ENCODE measurements at regions not wholly inside any gene's neighbourhood (a gene's known extent, or its start where the extent isn't known, plus 50 kb on each side); places are given as distances from the start of the nearest gene placed in this dataset.

DNA sequence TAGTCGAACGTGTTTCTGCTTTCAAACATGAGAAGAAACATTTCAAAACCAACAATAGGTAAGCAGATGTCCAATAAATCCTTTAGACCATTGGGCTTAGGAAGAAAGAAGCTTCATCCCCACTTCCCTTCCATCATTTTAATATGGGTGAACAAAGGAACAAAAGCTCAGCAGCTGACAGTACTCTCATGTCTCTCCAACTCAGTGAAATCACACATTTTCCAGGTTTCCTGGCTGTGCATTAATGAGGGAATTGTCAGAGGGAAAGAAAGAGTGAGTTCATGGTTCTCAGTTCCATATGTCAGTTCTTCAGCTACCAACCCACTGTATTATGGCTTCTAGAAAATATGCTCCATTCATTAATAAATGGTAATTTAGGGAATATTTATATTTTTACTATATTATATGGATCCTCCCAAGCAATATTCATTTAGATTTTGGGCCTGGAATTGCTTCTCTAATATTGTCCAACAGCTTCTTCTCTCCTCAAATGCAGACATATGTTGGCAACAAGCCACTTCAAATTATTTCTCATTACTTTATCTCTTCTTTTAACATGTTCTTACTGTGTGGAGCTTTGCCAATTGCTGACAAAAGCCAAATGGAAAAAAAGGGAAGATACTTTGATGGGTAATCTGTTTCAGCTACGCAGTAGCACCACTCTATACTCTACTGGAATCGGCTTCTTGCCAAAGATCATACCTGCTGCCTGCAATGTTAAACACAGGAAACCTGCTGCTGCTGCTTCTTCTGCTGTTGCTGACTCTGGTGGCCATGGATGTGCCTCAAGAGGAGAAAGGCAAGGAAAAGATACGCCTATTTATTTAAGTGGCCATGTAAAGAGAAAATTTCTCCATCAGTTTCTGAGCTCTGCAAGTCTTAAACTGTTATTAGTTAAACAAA, 1757.6 kb downstream of the ARAP2 start:
- no peak overlapping the region for H3K56ac ChIP-seq (ENCODE audit: insufficient read length, low read depth, low read length)
- no peak overlapping the region for H3K9ac ChIP-seq (ENCODE audit: extremely low read depth, insufficient read length, low read length)
- H3K23me2 ChIP-seq (ENCODE audit: insufficient read length, low read depth, low read length, poor library complexity, severe bottlenecking), result no peaks in the 10 kb centered on the region
- H3K9me3 ChIP-seq (ENCODE audit: control insufficient read depth, low read depth, low read length), result no peaks in the 10 kb centered on the region
- H3K27me3 ChIP-seq (ENCODE audit: insufficient read depth, low read length), result no peaks in the 10 kb centered on the region
- H4K20me1 ChIP-seq (ENCODE audit: control insufficient read depth, insufficient read depth, insufficient read length), result no peaks in the 10 kb centered on the region
- H3K79me1 ChIP-seq (ENCODE audit: insufficient read depth, low read depth, low read length, poor library complexity, severe bottlenecking), result no peaks in the 10 kb centered on the region
- H2BK15ac ChIP-seq (ENCODE audit: low read depth, low read length), result no peak overlapping the region
- H3K14ac ChIP-seq (ENCODE audit: insufficient read depth, low read length), result no peak overlapping the region
- no peaks in the 10 kb centered on the region for H3K36me3 Mint-ChIP-seq (ENCODE audit: insufficient read depth in 1 of 3, low read depth in 3 of 3)
- no peak overlapping the region for H2BK12ac ChIP-seq (ENCODE audit: insufficient read length, low read depth, low read length)
- no peak overlapping the region for H4K91ac ChIP-seq (ENCODE audit: insufficient read length, low read depth, low read length)
- no peak overlapping the region for H2BK20ac ChIP-seq (ENCODE audit: low read depth, low read length, poor library complexity, severe bottlenecking)
- H3K27ac Mint-ChIP-seq, result no peak overlapping the region
- no peak overlapping the region for H2BK120ac ChIP-seq (ENCODE audit: low read depth, low read length, poor library complexity, severe bottlenecking)
- no peak overlapping the region for H3K4me3 Mint-ChIP-seq
- H3T11ph ChIP-seq (ENCODE audit: low read length), result no peak overlapping the region
- H3K79me2 ChIP-seq (ENCODE audit: insufficient read depth, low read length), result no peaks in the 10 kb centered on the region
- H3K4me1 ChIP-seq (ENCODE audit: insufficient read depth, low read length), result no peaks in the 10 kb centered on the region; the same call in 1 of the 2 replicates
- peaks cover 7 to 9% of the 10 kb centered on the region in 2 experiments for H3K4me1 Mint-ChIP-seq
- no peak for TF ChIP-seq CTCF (conservative IDR thresholded peaks at IDR 0.05)
- no peak overlapping the region for H3K4ac ChIP-seq (ENCODE audit: low read depth, low read length)
- no peak overlapping the region for H3K23ac ChIP-seq (ENCODE audit: insufficient read length, low read depth, low read length)
- no peaks in the 10 kb centered on the region for H3K27me3 Mint-ChIP-seq (ENCODE audit: low read depth)
- H3K18ac ChIP-seq (ENCODE audit: insufficient read length, low read depth, low read length), result no peak overlapping the region
- DNase-seq, result no peak
- H2BK5ac ChIP-seq (ENCODE audit: insufficient read length, low read length), result no peak overlapping the region
- no peak overlapping the region for H2AK5ac ChIP-seq (ENCODE audit: insufficient read length, low read length)
- H4K8ac ChIP-seq (replicated peaks; ENCODE audit: insufficient read length, low read depth, low read length), result no peak overlapping the region
- no peak overlapping the region for H4K5ac ChIP-seq (ENCODE audit: insufficient read length, low read depth, low read length)
- no peak overlapping the region for H2AFZ ChIP-seq (ENCODE audit: low read length)
- H3K27ac ChIP-seq (ENCODE audit: insufficient read length, low read depth, low read length), result no peak overlapping the region
- H3K4me2 ChIP-seq (ENCODE audit: insufficient read depth, insufficient read length, low read length), result no peak overlapping the region
- no CpG with 5 or more reads among the region's 5 CpGs for WGBS (ENCODE audit: extremely low coverage, insufficient read length, low lambda C conversion rate)
- H3K9me3 Mint-ChIP-seq, result no peaks in the 10 kb centered on the region

All from H9 (cell line).